AG04450 (cell line): ENCODE measurements at regions not wholly inside any gene's neighbourhood (a gene's known extent, or its start where the extent isn't known, plus 50 kb on each side); places are given as distances from the start of the nearest gene placed in this dataset.

Experiments used
- CTCF ChIA-PET: fragments of 300-600, 350-600 bp; formaldehyde crosslinking; extraction: SDS; loops from one replicate; lab custom pipeline; 2022; ENCODE audit warnings: antibody characterized with exemption, inconsistent platforms; lab: Charles Lee
- POLR2A ChIA-PET: fragments of 350-600 bp; formaldehyde crosslinking; extraction: SDS; loops from one replicate; lab custom pipeline; 2021; ENCODE audit warnings: antibody characterized with exemption, inconsistent platforms; lab: Yijun Ruan, JAX
- DNase-seq: peaks from one replicate; pipeline ENCODE4 v3.0.0-alpha.2; 2011; ENCODE audit warnings: low read depth, low spot score
- H3K27ac ChIP-seq: one replicate; pipeline ENCODE4 v1.5.1; 2012; ENCODE audit warnings: low read depth, low read length, control low read depth
- H3K27me3 ChIP-seq: one replicate; pipeline ENCODE4 v1.6.0; 2012; ENCODE audit warnings: low read length; ENCODE audit not compliant: control insufficient read depth, insufficient read depth
- H3K4me3 ChIP-seq: 2 replicates; pipeline ENCODE4 v1.5.1; 2011; ENCODE audit warnings: mild to moderate bottlenecking, low read depth, low read length, control low read depth
- H3K9me3 ChIP-seq: 2 replicates; pipeline ENCODE4 v1.5.1; 2012; ENCODE audit warnings: low read length; ENCODE audit not compliant: control insufficient read depth, insufficient read depth
- TF ChIP-seq, protein P1 (sequence below): IDR thresholded peaks from 2 replicates; pipeline ENCODE4 v1.5.1; 2011; ENCODE audit warnings: low read depth, low read length, control low read depth, inconsistent platforms

DNA sequence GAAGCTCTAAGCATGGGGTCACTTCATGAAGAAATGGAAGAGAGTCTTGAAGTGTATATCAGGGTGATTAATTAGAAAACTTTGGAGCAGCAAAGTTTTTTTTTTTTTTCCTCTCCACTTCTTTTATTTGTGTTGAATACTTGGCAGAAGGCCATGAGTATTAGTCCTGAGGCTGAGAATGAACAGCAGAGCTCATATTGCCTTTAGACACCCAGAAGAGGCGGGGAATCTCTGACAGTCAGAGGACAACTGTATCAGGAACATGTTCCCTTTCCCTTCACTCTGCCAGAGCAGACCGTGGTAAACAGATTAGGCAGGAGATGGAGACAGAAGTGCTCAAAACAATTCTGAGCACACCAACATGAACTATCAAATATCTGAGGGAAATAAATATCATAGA lies 300.9 kb downstream of the FAM47A start:
- ChIA-PET CTCF (no interaction called here), POLR2A (no interaction called here)
- DNase-seq = no peak
- H3K27ac ChIP-seq = no peak overlapping the region
- no peak overlapping the region for H3K4me3 ChIP-seq
- TF ChIP-seq, protein P1, sequence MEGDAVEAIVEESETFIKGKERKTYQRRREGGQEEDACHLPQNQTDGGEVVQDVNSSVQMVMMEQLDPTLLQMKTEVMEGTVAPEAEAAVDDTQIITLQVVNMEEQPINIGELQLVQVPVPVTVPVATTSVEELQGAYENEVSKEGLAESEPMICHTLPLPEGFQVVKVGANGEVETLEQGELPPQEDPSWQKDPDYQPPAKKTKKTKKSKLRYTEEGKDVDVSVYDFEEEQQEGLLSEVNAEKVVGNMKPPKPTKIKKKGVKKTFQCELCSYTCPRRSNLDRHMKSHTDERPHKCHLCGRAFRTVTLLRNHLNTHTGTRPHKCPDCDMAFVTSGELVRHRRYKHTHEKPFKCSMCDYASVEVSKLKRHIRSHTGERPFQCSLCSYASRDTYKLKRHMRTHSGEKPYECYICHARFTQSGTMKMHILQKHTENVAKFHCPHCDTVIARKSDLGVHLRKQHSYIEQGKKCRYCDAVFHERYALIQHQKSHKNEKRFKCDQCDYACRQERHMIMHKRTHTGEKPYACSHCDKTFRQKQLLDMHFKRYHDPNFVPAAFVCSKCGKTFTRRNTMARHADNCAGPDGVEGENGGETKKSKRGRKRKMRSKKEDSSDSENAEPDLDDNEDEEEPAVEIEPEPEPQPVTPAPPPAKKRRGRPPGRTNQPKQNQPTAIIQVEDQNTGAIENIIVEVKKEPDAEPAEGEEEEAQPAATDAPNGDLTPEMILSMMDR = no peak
- no peaks in the 10 kb centered on the region for H3K27me3 ChIP-seq
- H3K9me3 ChIP-seq = peaks cover 10% of the 10 kb centered on the region

- DNase-seq = no peak
- CTCF ChIA-PET = no interaction called here
- no peak overlapping the region for H3K27ac ChIP-seq
These were observed 314.8 kb downstream of the FAM47A start for GRCh38 chrX:33817266-33817665.

DNA sequence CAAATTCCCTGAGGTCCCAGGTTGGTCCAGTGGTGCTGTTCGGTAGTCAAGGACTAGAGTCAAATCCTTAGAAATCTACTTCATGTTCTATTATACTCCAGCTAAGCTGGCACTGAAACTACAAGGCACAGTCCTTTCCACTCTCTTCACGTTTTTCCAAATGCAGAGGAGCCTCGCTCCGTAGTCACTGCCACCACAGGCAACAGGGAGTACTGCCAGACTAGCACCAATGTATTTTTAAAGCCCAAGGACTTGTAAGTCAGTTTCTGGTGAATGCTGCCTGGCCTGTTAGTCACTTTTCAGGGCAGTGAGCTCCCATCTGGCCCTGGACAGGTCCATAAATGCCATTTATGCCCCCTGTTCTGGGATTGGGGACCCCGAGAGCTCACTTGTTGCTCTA lies 323.5 kb downstream of the FAM47A start:
- Histone ChIP-seq H3K9me3 (peaks cover 11% of the 10 kb centered on the region; the same call in 1 of the 2 replicates), H3K4me3 (no peak overlapping the region), H3K27ac (no peak overlapping the region), H3K27me3 (no peaks in the 10 kb centered on the region)
- TF ChIP-seq, protein P1 = no peak
- CTCF ChIA-PET = no interaction called here
- POLR2A ChIA-PET = no interaction called here
- DNase-seq = no peak

More at GRCh38 chrX:33817266-33817665, 314.8 kb downstream of the FAM47A start:
- POLR2A ChIA-PET = no interaction called here
- TF ChIP-seq, protein P1 = no peak
- Histone ChIP-seq H3K9me3 (peaks cover 10% of the 10 kb centered on the region), H3K4me3 (no peak overlapping the region), H3K27me3 (no peaks in the 10 kb centered on the region)

DNA sequence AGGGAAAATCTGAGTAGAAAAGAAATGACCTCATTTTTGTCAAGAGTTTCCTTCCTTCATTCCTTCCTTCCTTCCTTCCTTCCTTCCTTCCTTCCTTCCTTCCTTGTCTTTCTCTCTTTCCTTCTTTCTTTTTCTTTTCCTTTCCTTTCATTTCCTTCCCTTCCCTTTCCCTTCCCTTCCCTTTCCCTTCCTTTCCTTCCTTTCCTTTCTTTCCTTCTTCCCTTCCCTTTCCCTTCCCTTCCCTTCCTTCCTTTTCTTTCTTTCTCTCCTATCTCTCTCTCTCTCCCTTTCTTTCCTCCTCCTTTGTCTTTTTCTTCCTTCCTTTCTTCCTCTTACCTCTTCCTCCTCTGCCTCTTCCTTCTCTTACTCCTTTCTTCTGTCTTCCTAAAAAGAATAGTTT lies 347.6 kb downstream of the FAM47A start:
- POLR2A ChIA-PET = no interaction called here
- CTCF ChIA-PET = no interaction called here
- no peaks in the 10 kb centered on the region for H3K27me3 ChIP-seq
- TF ChIP-seq, protein P1 = no peak
- DNase-seq = no peak
- H3K4me3 ChIP-seq = no peak overlapping the region
- no peaks in the 10 kb centered on the region for H3K9me3 ChIP-seq
- no peak overlapping the region for H3K27ac ChIP-seq

DNA sequence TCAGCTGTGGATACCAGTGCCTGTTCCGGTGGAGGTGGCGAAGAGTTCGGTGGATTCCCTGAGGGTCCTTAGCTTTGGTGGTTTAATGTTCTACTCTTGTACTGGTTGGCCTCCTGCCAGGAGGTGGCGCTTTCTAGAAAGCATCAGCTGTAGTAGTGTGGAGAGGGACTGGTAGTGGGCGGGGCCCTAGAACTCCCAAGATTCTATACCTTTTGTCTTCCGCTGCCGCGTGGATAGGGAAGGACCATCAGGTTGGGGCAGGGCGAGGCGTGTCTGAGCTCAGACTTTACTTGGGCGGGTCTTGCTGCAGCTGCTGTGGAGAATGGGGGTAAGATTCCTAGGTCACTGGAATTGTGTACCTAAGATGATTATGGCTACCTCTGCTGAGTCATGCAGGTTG lies 390.3 kb downstream of the FAM47A start:
- no peak for DNase-seq
- H3K9me3 ChIP-seq = peaks cover 3% of the 10 kb centered on the region
- H3K4me3 ChIP-seq = no peak overlapping the region
- ChIA-PET CTCF (no interaction called here), POLR2A (no interaction called here)
- TF ChIP-seq, protein P1 = no peak
- H3K27me3 ChIP-seq = no peaks in the 10 kb centered on the region
- H3K27ac ChIP-seq = no peak overlapping the region
